MM.1S (cell line): ENCODE measurements at regions not wholly inside any gene's neighbourhood (a gene's known extent, or its start where the extent isn't known, plus 50 kb on each side); places are given as distances from the start of the nearest gene placed in this dataset.

ENCODE experiments used
- EZH2 ChIP-seq: fragments of 300-600 bp; sonication (generic); optimal IDR thresholded peaks from 2 replicates; pipeline ENCODE3; 2017; ENCODE audit warnings: low read depth, mild to moderate bottlenecking, antibody characterized with exemption, low read length, mixed read lengths
- EZH2phosphoT487 ChIP-seq: fragments of 300-600 bp; sonication (generic); IDR thresholded peaks from 2 replicates; pipeline ENCODE4 v1.6.1; 2018; ENCODE audit warnings: antibody characterized with exemption, low read length
- TF ChIP-seq, protein P1 (sequence below): fragments of 300-600 bp; sonication (generic); IDR thresholded peaks from 2 replicates; pipeline ENCODE4 v1.5.1; 2016; ENCODE audit warnings: antibody characterized with exemption, low read length, mixed read lengths

DNA sequence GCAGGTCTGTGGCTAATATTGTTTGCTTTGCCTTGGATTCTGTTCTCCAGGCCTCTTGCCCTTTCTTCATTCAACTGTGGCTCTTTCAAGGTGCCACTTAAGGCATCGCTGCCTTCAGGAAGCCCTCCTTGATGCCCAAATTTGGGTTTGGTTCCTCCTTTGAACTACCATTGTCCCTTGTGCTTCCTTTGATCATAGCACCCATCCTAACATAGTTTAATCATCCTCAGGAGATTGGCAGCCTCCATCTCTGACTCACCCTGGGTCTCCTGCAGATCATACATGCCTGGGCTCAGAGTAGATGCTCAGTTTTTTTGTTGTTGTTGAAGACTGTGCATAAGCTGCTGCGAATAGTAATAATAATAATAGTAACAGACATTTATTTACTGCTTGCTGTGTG, 54.4 kb upstream of the ACOT11 start:
- TF ChIP-seq, protein P1, sequence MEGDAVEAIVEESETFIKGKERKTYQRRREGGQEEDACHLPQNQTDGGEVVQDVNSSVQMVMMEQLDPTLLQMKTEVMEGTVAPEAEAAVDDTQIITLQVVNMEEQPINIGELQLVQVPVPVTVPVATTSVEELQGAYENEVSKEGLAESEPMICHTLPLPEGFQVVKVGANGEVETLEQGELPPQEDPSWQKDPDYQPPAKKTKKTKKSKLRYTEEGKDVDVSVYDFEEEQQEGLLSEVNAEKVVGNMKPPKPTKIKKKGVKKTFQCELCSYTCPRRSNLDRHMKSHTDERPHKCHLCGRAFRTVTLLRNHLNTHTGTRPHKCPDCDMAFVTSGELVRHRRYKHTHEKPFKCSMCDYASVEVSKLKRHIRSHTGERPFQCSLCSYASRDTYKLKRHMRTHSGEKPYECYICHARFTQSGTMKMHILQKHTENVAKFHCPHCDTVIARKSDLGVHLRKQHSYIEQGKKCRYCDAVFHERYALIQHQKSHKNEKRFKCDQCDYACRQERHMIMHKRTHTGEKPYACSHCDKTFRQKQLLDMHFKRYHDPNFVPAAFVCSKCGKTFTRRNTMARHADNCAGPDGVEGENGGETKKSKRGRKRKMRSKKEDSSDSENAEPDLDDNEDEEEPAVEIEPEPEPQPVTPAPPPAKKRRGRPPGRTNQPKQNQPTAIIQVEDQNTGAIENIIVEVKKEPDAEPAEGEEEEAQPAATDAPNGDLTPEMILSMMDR: no peak
- no peak for TF ChIP-seq EZH2phosphoT487
- TF ChIP-seq EZH2: no peak
